IPS-NIHi11 (cell line): ENCODE measurements at regions not wholly inside any gene's neighbourhood (a gene's known extent, or its start where the extent isn't known, plus 50 kb on each side); places are given as distances from the start of the nearest gene placed in this dataset.
"Not testable (repeated sequence)": the region's sequence is repeated elsewhere in the genome, so short reads cannot be mapped to it uniquely, and the experiment has no call there.

Source experiments
- DNase-seq: peaks from one replicate; pipeline ENCODE4 v3.0.0; 2012; ENCODE audit warnings: mixed read lengths, low spot score

GRCh38 chr14:44616204-44616603 is 109.1 kb upstream of the FSCB start:
- DNase-seq = no peak

- DNase-seq = no peak
Measured at GRCh38 chr14:44613061-44613712, 106.1 kb upstream of the FSCB start.

GRCh38 chr14:44612002-44612401 is 104.9 kb upstream of the FSCB start:
- no peak for DNase-seq

GRCh38 chr14:44609876-44610510 is 102.9 kb upstream of the FSCB start:
- DNase-seq = no peak

GRCh38 chr14:44609201-44609600 is 102.1 kb upstream of the FSCB start:
- DNase-seq = no peak

GRCh38 chr14:44607701-44608100 is 100.6 kb upstream of the FSCB start:
- no peak for DNase-seq

- no peak for DNase-seq
Measured at GRCh38 chr14:44606576-44606975, 99.5 kb upstream of the FSCB start.

- not testable (repeated sequence) for DNase-seq
Measured at GRCh38 chr14:44601266-44601665, 94.2 kb upstream of the FSCB start.

GRCh38 chr14:44589180-44589579 is 82.1 kb upstream of the FSCB start:
- DNase-seq = no peak

GRCh38 chr14:44586910-44587309 is 79.8 kb upstream of the FSCB start:
- no peak for DNase-seq

GRCh38 chr14:44576356-44576755 is 69.3 kb upstream of the FSCB start:
- DNase-seq = no peak

GRCh38 chr14:44567997-44568396 is 60.9 kb upstream of the FSCB start:
- DNase-seq = no peak

GRCh38 chr14:44565968-44566367 is 58.9 kb upstream of the FSCB start:
- DNase-seq = no peak

GRCh38 chr14:44564908-44565307 is 57.8 kb upstream of the FSCB start:
- no peak for DNase-seq
